ENCODE measurements at regions not wholly inside any gene's neighbourhood (a gene's known extent, or its start where the extent isn't known, plus 50 kb on each side); places are given as distances from the start of the nearest gene placed in this dataset.

GRCh38 chr3:113094337-113095221 is 103.8 kb downstream of the GTPBP8 start:
- in situ Hi-C loops (cut with MboI; ENCODE audit: low sequenced_read_pairs), result no loop called here

GRCh38 chr3:113096188-113096892 is 105.6 kb downstream of the GTPBP8 start:
- in situ Hi-C loops (cut with MboI; ENCODE audit: low sequenced_read_pairs), result no loop called here

- in situ Hi-C loops (cut with MboI; ENCODE audit: low sequenced_read_pairs), result no loop called here
These were observed 107.2 kb downstream of the GTPBP8 start for GRCh38 chr3:113097960-113098447.

GRCh38 chr3:113100063-113100462 is 109.3 kb downstream of the GTPBP8 start:
- in situ Hi-C loops (cut with MboI; ENCODE audit: low sequenced_read_pairs), result no loop called here

GRCh38 chr3:113103588-113103987 is 107.8 kb upstream of the BOC start:
- in situ Hi-C loops (cut with MboI; ENCODE audit: low sequenced_read_pairs), result no loop called here

- in situ Hi-C loops (cut with MboI; ENCODE audit: low sequenced_read_pairs), result no loop called here
These were observed 106.8 kb upstream of the BOC start for GRCh38 chr3:113104357-113105092.

GRCh38 chr3:113105093-113105449 is 106.3 kb upstream of the BOC start:
- in situ Hi-C loops (cut with MboI; ENCODE audit: low sequenced_read_pairs), result no loop called here

GRCh38 chr3:113105966-113106660 is 105.2 kb upstream of the BOC start:
- in situ Hi-C loops (cut with MboI; ENCODE audit: low sequenced_read_pairs), result no loop called here

GRCh38 chr3:113110267-113110666 is 101.1 kb upstream of the BOC start:
- in situ Hi-C loops (cut with MboI; ENCODE audit: low sequenced_read_pairs), result no loop called here

GRCh38 chr3:113111011-113111707 is 100.2 kb upstream of the BOC start:
- in situ Hi-C loops (cut with MboI; ENCODE audit: low sequenced_read_pairs), result no loop called here

GRCh38 chr3:113113361-113113760 is 98.0 kb upstream of the BOC start:
- in situ Hi-C loops (cut with MboI; ENCODE audit: low sequenced_read_pairs), result no loop called here

GRCh38 chr3:113117511-113118234 is 93.7 kb upstream of the BOC start:
- in situ Hi-C loops (cut with MboI; ENCODE audit: low sequenced_read_pairs), result no loop called here

GRCh38 chr3:113118336-113118735 is 93.0 kb upstream of the BOC start:
- in situ Hi-C loops (cut with MboI; ENCODE audit: low sequenced_read_pairs), result no loop called here

GRCh38 chr3:113124256-113124830 is 87.0 kb upstream of the BOC start:
- in situ Hi-C loops (cut with MboI; ENCODE audit: low sequenced_read_pairs), result no loop called here

GRCh38 chr3:113125951-113126350 is 85.4 kb upstream of the BOC start:
- in situ Hi-C loops (cut with MboI; ENCODE audit: low sequenced_read_pairs), result no loop called here

- in situ Hi-C loops (cut with MboI; ENCODE audit: low sequenced_read_pairs), result no loop called here
These were observed 82.9 kb upstream of the BOC start for GRCh38 chr3:113128386-113129015.

GRCh38 chr3:113129168-113129567 is 82.2 kb upstream of the BOC start:
- in situ Hi-C loops (cut with MboI; ENCODE audit: low sequenced_read_pairs), result no loop called here

- in situ Hi-C loops (cut with MboI; ENCODE audit: low sequenced_read_pairs), result no loop called here
These were observed 78.8 kb upstream of the BOC start for GRCh38 chr3:113132571-113132996.

GRCh38 chr3:113133140-113133539 is 78.2 kb upstream of the BOC start:
- in situ Hi-C loops (cut with MboI; ENCODE audit: low sequenced_read_pairs), result no loop called here
